HG02981 (cell line): ENCODE measurements at regions not wholly inside any gene's neighbourhood (a gene's known extent, or its start where the extent isn't known, plus 50 kb on each side); places are given as distances from the start of the nearest gene placed in this dataset.

Experiments
- ATAC-seq: cut with Tn5 transposase; IDR thresholded peaks from one replicate; pipeline ENCODE4 v1.9.1; 2021; ENCODE audit warnings: mild to moderate bottlenecking, moderate library complexity; ENCODE audit not compliant: unreplicated experiment

- ATAC-seq = no peak
Observed at GRCh38 chr12:43123461-43123860, 428.5 kb downstream of the ADAMTS20 start.

- ATAC-seq = no peak
Observed at GRCh38 chr12:43120150-43120549, 431.9 kb downstream of the ADAMTS20 start.

- ATAC-seq = no peak
Observed at GRCh38 chr12:43118881-43119280, 433.1 kb downstream of the ADAMTS20 start.

DNA sequence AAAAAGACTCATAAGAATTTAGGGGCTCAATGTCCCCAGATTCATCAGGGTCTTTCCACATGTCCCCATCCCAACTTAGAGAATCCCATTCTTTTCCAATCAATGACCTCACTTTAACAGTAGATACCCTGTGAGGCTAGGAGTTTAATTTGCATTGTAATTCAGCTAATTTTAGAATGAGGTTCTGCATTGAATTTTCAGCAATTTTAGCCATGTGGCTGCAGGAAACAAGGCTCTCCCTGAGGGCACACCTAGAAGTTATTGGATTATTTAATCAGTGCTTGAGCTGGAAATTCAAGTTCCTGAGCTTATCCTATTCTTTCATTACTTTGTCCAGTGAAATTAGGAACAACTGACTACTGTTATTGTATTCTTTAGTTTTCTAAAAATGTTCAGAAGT is 433.8 kb downstream of the ADAMTS20 start:
- ATAC-seq = no peak

DNA sequence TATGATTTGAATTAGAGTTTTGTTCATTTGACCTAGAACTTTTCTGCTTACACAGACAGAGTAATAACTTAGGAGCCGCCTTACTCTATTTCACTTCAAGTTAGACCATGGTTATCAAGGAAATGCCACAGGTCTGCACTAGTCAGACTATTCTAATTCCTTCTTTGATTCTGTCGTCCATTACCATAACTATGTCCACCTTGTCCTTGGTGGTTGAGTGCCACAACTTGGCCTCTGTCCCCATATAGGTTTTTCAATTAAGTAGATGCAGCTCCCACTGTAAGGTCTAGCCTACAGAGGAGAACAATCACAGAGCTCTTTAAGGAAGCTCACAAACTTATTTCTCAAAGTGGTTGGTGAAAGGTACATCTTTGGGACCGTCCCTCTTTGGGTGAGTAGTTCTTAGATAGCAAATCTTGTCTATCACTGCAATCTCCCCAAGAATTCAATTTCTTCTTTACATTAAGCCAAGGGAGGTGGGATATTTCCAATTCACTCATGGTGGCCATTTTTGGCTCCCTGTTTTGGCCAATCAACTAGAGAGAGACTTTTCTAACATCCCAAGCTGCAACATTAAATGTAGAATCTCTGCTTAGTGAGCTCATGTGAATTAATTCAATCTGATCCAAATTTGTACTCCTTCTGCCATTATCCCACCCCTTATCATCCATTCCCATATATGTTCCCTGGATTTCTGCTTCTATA is 434.6 kb downstream of the ADAMTS20 start:
- no peak for ATAC-seq

GRCh38 chr12:43115441-43116160 is 436.4 kb downstream of the ADAMTS20 start:
- no peak for ATAC-seq

DNA sequence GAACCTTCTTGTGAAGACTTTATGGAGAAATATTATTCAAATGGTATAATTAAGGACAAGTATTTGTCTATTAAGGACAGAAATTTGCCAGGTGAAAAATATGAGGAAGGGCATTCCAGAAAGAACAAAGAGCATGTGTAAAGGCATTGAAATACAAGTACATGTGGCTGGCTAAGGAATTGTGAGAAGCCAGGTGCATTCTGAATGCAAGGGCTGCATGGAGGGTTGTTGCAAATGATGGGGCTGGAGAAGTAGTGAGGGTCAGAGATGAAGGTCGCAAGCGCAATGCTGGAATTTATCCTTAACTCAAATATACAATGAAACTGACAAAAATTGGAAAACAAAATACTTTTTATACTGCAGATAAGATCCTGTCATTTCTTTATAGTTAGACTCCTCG is 437.7 kb downstream of the ADAMTS20 start:
- no peak for ATAC-seq

DNA sequence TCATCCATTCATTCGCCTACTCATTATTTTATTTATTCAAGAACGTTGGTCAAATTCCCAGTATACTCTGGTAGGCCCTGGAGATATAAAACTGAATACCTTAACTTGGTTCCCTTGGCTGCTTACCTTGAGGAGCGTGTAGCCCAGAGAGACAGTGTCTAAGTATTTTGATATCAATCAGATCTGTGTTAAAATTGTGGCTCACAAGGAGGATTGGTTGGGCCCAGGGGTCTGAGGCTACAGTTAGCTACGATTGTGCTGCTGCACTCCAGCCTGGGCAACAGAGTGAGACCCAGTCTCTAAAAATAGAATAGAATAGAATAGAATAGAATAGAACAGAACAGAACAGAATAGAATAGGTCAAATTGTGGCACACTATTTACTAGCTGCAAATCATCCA is 438.4 kb downstream of the ADAMTS20 start:
- no peak for ATAC-seq

DNA sequence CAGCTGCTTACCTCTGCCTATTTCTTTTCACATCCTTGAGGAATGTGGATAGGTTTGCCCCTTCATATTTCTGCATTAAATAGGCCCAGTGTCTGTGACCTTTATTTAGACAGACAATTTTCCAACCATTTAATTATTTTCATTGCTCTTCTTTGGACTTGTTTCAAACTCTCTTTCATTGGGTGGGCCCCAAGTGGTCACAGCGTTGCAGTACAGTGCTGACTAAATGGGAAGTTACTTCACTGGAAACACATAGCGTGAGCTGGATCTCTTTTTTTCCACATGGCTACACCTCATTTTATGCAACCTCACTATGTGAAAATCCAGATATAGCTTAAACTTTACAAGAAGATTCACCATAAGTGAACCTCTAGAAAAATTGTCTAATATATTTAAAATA is 438.9 kb downstream of the ADAMTS20 start:
- no peak for ATAC-seq

GRCh38 chr12:43112101-43112920 is 439.7 kb downstream of the ADAMTS20 start:
- ATAC-seq = no peak

DNA sequence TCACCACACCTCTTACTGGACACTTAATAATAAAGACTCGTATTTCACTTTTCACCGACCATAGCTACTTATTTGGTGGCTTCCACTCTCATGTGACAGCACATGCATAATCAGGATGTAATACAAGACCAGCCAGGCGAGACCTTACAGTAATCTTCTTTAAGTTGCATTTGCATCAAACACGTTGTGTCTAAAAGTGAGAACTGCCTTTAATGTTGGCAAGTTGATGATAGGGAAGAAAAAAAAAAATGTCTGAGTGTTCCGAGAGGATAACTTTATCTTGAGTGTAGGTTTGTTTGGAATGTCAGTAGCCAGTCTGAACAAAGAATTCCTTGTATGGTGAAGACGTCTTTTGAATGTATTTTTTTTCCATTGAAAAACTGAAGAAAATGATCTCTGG is 440.4 kb downstream of the ADAMTS20 start:
- ATAC-seq = no peak

DNA sequence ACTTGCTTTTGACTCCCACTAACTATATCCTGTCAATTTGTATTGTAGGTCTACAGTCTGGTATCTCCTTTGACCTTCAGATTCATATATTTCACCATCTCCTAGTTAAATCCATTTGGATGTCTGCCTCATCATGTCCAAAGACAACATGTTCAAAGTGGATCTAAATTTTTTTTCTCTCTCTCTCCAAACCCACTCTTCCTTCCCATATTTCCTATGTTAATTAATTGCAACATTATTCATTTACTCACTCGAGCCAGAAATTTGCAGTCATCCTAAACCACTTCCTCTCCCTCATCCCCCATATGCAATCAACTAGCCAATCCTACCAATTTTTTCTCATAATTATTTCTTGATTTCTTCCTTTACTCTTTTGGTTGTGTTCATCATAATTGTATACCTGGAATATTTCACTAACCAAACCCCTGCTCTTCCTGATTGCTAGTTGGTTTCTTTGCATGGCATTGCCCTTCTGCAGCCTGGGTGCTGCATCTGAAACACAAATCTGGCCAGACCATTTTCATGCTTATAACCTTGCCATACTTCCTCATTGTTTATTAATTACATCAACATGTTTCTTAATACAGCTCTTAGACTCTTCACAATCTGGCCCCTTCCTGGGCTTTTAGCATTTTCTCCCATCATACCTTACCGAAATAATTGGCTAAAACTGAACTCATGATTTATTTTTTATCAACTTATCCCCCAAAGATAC is 442.2 kb downstream of the ADAMTS20 start:
- ATAC-seq = no peak

- ATAC-seq = no peak
Observed at GRCh38 chr12:43108656-43109055, 443.3 kb downstream of the ADAMTS20 start.

DNA sequence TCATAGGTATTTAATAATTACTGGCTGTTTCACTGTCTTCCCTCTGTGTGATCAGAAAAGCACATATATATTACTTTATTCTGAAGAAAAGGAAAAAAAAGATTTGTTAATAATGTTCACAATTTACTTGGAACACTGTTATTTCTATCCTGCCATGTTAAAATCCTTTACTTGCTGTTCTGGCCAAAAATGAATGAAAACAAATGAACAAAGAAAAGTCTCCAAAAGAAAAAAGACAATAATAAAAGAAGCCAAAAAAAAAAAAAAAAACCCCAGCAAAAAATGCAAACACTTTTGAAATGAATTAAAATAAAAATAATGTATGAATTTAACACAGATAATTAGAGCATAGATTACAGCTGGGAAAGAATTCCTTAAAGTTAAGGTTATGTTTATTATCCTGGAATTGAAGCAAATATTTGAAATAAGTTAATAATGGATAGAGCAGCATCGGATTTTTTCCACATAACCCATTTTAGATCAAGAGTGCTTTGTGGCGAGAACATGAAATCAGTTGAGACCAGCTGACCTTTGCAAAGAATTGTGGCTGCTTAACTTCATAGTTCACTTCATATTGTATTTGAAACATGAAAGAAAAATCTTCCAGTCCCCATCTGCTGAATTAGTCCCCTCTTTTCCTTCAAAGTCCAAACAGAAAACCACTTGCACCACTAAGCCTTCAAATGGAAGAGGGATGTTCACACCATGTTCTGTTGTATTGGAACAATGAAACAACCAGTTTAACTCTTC is 444.8 kb downstream of the ADAMTS20 start:
- no peak for ATAC-seq

DNA sequence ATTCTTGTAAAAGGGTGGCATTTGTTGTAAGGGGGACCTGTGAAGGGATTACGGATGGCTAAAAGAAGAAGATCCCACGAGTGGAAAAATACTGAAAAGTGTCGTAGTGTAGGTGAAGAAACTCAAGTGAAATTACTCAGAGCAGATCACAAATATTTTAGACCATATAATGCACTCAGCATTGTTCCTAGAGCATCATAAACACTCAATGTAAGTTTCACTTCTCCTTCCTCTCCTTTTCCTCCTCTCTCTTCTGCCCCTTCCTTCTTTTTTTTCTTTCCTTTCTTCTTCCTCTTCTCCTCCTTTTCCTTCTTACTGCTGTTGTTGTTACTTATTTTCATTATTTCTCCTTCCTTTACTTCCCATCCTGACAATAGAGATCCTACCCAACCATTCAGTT is 445.6 kb downstream of the ADAMTS20 start:
- no peak for ATAC-seq

DNA sequence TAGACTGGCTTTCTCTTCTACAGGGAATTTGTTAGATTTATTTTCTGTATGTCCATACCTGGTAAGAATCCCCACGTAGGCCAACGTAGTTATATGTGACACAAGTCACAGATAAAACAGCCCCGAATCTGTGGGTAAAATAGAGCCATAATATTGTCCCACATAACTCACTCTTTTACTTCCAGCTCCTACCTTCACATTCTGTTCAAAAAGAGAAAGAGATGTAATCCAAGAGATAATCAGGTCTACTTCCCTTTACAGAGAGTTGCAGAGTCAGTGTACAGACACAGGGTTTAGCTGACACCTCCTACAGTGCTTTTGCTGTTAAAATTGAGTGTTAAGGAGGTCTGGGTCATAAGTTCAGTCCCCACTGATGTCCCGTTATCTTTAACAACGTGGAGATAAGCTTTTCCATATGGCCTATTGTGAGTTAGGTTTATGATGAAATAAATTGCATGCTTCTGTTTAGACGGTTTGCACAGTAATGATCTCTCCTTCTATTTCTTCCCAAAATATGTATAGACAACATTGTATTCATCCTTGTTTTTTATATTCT is 446.5 kb downstream of the ADAMTS20 start:
- no peak for ATAC-seq

GRCh38 chr12:43104494-43104893 is 447.5 kb downstream of the ADAMTS20 start:
- no peak for ATAC-seq

DNA sequence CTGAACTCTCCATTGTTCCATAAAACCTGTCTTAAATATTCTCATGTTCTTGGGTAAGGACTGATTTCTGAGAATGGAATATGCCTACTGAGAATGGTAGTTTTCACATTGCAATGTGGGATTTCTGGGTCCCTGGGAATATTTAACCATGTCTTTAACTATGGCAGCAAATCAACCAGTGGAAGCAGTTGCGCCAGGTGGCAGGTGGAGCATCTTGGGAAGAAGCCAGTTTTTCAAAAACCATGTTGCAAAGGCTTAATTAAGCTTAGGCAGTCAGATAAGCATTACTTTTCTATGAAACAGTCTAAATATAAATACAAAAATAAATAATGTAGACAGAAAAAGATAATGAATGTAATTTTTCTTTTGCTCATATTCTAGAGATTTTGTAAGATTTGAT is 448.1 kb downstream of the ADAMTS20 start:
- ATAC-seq = no peak

GRCh38 chr12:43102546-43103264 is 449.3 kb downstream of the ADAMTS20 start:
- no peak for ATAC-seq
